GM18502 (cell line): ENCODE measurements at regions not wholly inside any gene's neighbourhood (a gene's known extent, or its start where the extent isn't known, plus 50 kb on each side); places are given as distances from the start of the nearest gene placed in this dataset.

ENCODE experiments used
- ATAC-seq: cut with Tn5 transposase; IDR thresholded peaks from one replicate; pipeline ENCODE4 v1.9.1; 2021; ENCODE audit warnings: mild to moderate bottlenecking; ENCODE audit not compliant: unreplicated experiment, poor library complexity

DNA sequence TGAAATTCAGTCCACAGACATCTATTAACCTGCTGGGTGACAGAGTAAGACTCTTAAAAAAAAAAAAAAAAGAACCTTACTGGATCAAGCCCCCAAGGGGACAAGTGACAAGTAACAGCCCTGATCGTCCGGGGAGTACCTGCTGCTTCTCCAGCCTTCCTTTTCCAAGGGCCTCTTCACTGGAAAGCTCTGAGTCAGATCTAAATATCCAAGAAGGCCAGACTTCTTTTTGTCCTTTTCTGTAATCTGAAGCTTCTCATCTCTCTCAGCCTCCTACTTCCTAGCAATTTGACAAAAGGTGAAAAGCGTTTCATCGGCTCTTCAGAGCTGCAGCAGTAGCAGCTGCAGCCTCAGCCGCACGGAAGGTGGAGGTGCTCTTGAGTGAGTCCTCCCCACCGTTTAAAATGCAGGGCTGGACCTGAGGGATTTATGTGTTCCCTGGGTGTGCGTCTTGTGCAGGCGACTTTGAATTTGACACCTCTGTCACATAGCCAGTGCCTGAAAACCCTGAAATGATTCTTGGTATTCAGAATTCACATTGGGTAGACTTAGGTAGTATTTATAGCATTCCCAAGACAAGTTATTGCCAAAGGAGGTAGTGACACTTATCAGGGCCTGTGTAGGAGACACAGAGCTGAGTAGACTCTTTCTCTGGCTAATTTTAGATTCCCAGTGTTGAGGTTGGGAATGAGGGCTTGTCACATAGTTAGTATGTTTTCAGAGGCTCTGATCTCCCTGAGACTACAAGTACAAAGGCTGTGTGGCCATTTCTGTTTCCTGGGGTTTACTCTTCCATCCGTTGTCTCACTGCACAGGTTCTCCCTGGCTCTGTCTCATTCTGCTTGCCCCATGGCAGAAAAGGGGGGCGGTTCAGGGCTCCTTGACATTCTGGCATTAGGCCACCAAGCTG lies 291.2 kb upstream of the C2CD4B start:
- no peak for ATAC-seq

GRCh38 chr15:62457100-62457499 lies 292.0 kb upstream of the C2CD4B start:
- ATAC-seq: no peak

GRCh38 chr15:62459875-62460274 lies 294.8 kb upstream of the C2CD4B start:
- no peak for ATAC-seq

GRCh38 chr15:62462268-62462667 lies 297.2 kb upstream of the C2CD4B start:
- no peak for ATAC-seq

GRCh38 chr15:62462721-62463120 lies 297.6 kb upstream of the C2CD4B start:
- ATAC-seq: no peak

GRCh38 chr15:62464705-62465104 lies 299.6 kb upstream of the C2CD4B start:
- no peak for ATAC-seq

DNA sequence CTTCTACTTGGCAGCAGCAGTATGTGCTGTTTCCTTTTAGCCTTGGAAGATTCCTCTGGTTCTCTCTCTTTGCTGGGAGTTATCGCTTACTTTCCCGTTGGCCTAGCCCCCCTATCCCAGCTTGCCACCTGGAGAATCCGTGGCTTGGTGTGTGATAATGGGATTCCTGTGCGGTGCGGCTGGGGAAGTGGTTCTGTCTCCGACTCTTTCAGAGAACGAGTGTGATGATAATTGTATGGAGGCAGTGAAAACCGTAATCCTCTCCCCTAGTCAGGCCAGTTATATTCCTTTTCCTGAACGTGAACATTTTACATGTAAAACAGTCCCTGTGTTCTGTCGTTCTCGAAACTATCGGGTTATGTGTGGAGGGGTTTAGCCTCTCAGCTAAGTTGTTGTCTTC lies 300.1 kb upstream of the C2CD4B start:
- no peak for ATAC-seq

- no peak for ATAC-seq
Measured at GRCh38 chr15:62469478-62469873, 304.4 kb upstream of the C2CD4B start.

DNA sequence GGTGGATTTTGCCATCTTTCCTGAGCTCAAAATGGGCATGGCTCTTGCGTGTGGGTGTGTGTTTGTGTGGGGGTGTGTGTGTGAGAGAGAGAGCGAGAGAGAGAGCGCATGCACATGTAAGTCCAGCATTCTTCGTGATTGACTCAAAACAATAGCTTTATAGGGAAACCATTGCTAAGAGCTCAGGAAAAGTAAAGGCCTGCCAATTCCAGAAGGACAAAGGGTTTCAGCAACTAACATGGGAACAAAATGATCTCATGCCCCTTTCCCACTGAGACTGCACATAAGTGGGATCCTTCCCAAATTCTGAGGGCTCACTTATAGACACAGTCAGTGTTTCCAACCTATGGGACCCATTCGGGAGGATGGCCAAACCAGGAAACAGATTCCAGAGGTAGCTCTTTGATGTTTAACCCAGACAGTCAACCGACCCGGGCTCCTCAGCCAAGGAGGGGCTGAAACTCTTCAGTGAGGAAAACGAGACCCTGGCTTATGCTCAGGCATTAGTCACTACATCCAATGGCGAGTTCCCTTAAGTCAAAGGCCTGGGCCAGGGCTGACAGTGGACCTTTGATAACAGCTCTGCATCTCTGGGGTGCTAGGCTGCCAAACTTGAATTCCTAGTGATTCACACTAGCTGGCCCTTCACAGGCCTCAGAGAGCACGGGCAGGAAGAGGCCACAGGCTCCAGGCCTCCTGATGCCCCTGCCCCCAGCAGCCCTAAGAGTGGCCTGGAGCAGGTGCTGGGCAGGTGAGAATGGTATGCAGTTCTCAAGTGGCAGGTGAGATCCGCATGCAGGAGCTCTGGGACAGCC lies 305.0 kb upstream of the C2CD4B start:
- ATAC-seq: no peak

- no peak for ATAC-seq
Measured at GRCh38 chr15:62472616-62473299, 307.7 kb upstream of the C2CD4B start.

GRCh38 chr15:62474021-62474770 lies 309.1 kb upstream of the C2CD4B start:
- no peak for ATAC-seq

- ATAC-seq: no peak
Measured at GRCh38 chr15:62474771-62475124, 309.7 kb upstream of the C2CD4B start.

DNA sequence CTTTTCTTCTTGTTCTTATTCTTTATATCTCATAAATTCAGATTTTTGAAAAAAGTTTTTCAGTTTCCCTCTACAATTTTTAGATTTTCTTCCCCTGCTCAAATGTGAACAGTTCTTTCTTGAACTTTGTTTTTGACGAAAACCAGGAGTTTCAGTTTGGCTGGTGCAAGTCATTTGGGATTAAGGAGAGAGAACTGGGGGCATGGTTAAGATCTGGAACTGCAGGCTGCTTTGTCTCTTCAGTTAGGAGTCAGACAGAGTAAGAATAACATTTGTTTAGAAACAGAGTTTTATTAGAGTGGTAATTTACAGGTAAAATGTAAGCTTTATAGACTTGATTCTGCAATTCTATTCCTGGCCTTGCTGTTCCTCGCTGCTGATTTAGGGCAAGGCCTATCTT lies 310.5 kb upstream of the C2CD4B start:
- no peak for ATAC-seq

DNA sequence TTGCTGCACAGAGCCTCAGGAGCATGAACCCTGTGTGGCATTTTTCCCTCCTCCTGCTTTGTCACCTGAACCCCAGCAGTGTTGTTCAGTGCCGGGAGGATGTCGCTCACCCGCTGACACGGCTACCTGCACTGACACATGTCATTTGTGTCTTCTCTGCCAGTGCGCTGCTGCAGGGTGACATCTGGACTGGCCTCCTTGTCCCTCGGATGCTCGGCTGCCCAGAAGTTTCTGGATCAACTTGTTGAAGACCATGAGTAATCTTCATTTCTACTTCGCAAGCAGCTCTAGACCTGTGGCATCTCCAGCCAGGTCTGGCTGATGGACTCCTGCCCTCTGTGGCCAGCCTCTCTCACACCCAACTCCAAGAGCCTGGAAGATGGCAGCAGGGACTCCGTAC lies 311.1 kb upstream of the C2CD4B start:
- no peak for ATAC-seq

GRCh38 chr15:62477929-62478328 lies 312.8 kb upstream of the C2CD4B start:
- no peak for ATAC-seq

- no peak for ATAC-seq
Measured at GRCh38 chr15:62482785-62483429, 317.8 kb upstream of the C2CD4B start.

DNA sequence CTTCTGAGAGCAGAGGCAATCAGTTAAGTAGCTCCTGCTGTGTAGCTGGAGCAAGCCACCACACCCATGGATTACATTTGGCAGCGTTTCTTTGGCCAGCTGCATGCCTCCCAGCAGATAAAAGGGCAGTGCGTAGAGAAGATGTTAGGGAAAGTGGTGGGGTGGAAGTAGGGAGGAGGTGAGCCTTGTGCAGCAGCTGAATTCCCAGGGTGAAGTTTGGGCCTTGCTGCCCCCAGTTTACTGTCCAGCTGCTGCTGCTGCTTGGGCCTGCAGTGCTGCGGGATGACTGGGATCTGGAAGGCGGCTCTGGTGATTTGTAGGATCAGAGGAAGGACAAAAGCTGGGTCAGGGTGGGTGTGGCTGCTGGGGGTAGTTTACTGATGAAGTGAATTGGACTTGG lies 318.7 kb upstream of the C2CD4B start:
- ATAC-seq: no peak

GRCh38 chr15:62485170-62485720 lies 320.2 kb upstream of the C2CD4B start:
- ATAC-seq: no peak

DNA sequence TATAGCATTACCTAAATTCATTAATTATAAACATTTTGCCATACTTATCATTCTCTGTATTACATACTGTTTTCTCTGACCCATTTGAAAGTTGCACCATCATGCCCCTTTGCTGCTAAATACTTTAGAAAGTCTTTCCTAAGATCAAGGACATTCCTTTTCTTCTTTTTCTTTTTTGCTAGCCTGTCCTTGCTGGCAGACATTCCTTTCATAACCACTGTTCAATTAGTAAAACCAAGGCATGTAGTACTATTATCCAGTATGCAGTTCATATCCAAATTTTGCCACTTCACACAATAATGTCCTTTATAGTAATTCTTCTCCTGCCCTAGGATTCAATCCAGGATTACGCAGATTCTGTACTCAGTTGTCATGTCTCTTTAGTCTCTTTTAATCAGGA lies 321.0 kb upstream of the C2CD4B start:
- ATAC-seq: no peak

DNA sequence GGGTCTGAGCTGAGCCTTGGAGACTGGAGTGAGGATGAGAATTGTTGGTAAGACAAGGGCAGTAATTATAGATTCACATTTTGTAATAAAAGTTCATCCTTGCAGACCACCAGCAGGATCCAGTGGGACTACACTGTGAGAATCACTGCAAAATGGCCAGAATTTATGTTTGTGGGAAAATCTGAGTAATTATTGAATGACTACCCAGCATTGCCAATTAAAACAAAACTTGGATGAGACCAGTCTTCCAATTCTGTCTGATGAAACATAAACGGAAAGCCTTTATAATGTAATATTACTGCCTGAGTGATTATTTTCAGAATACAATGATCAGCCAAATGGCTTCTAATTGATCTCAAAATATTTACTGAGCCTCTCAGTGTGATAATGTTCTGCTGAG lies 323.3 kb upstream of the C2CD4B start:
- no peak for ATAC-seq
